ENCODE measurements at regions not wholly inside any gene's neighbourhood (a gene's known extent, or its start where the extent isn't known, plus 50 kb on each side); places are given as distances from the start of the nearest gene placed in this dataset.

- TF ChIP-seq TCF7 (IDR thresholded peaks at IDR 0.05; ENCODE audit: borderline replicate concordance) (no peak), ARID3A (IDR thresholded peaks at IDR 0.05; ENCODE audit: borderline replicate concordance, low read depth, low read length) (no peak), ZBTB12 (CRISPR knock-in tag; IDR thresholded peaks at IDR 0.05) (no peak)
These were observed 227.6 kb downstream of the SEC61B start for GRCh38 chr9:99449726-99450125.
